WTC11 (cell line): ENCODE measurements at regions not wholly inside any gene's neighbourhood (a gene's known extent, or its start where the extent isn't known, plus 50 kb on each side); places are given as distances from the start of the nearest gene placed in this dataset.

Source experiments
- ATAC-seq: fragments of 200-7000 bp; cut with Tn5 transposase; 2 replicates; pipeline ENCODE4 v1.10.0; 2021; ENCODE audit warnings: mild to moderate bottlenecking, moderate library complexity
- CTCF ChIA-PET: fragments of 300-600 bp; sonication (Branson Sonifier 250); formaldehyde crosslinking; loops from one replicate; lab custom pipeline; 2021; ENCODE audit warnings: antibody characterized with exemption; lab: Charles Lee
- POLR2A ChIA-PET: fragments of 350-600 bp; sonication (Branson Sonifier 250); formaldehyde crosslinking; loops from one replicate; lab custom pipeline; 2021; ENCODE audit warnings: antibody characterized with exemption; lab: Charles Lee
- DNase-seq: peaks from one replicate; pipeline ENCODE4 v3.0.0; 2021; ENCODE audit warnings: low spot score
- H3K27ac Mint-ChIP-seq: 2 replicates; pipeline ENCODE4 v1.8.0; 2021; ENCODE audit warnings: mixed read lengths
- H3K27me3 Mint-ChIP-seq: 2 replicates; pipeline ENCODE4 v1.8.0; 2021; ENCODE audit warnings: low read depth, mild to moderate bottlenecking, moderate library complexity, mixed read lengths
- H3K36me3 Mint-ChIP-seq: 2 replicates; pipeline ENCODE4 v1.8.0; 2021; ENCODE audit warnings: mixed read lengths
- H3K4me1 Mint-ChIP-seq: 2 replicates; pipeline ENCODE4 v1.8.0; 2022; ENCODE audit warnings: mixed read lengths
- H3K4me3 Mint-ChIP-seq: 2 replicates; pipeline ENCODE4 v1.8.0; 2021; ENCODE audit warnings: mild to moderate bottlenecking, moderate library complexity, mixed read lengths
- H3K9me3 Mint-ChIP-seq: 2 replicates; pipeline ENCODE4 v1.8.0; 2021; ENCODE audit warnings: mixed read lengths
- ATF3 ChIP-seq: sonication (generic); formaldehyde crosslinking; conservative IDR thresholded peaks from 2 replicates; pipeline ENCODE4 v1.8.1; 2022; ENCODE audit warnings: mild to moderate bottlenecking, missing genetic modification reagents
- CDX4 ChIP-seq: fragments of 250-450 bp; sonication (Bioruptor Pico); IDR thresholded peaks from 2 replicates; pipeline ENCODE4 v1.9.0; 2021; ENCODE audit warnings: moderate library complexity, mild to moderate bottlenecking, inconsistent platforms, borderline replicate concordance
- CTCF ChIP-seq: fragments of 200-600 bp; IDR thresholded peaks from 2 replicates; pipeline ENCODE4 v1.8.0; 2022; ENCODE audit warnings: antibody characterized with exemption
- GRHL2 ChIP-seq: fragments of 250-450 bp; sonication (Bioruptor Pico); IDR thresholded peaks from 2 replicates; pipeline ENCODE4 v1.8.0; 2022; ENCODE audit warnings: mild to moderate bottlenecking, moderate library complexity; ENCODE audit not compliant: insufficient replicate concordance, severe bottlenecking
- HMGXB4 ChIP-seq: sonication (generic); formaldehyde crosslinking; IDR thresholded peaks from 2 replicates; pipeline ENCODE4 v1.8.1; 2023; ENCODE audit warnings: mild to moderate bottlenecking, moderate library complexity, missing genetic modification reagents
- IRF1 ChIP-seq: sonication (generic); formaldehyde crosslinking; IDR thresholded peaks from 2 replicates; pipeline ENCODE4 v1.8.0; 2023; ENCODE audit warnings: missing genetic modification reagents
- JAZF1 ChIP-seq: fragments of 250-450 bp; sonication (Bioruptor Pico); IDR thresholded peaks from 2 replicates; pipeline ENCODE4 v1.9.0; 2021; ENCODE audit warnings: moderate library complexity, mild to moderate bottlenecking, inconsistent platforms
- MXD4 ChIP-seq: fragments of 250-450 bp; sonication (Bioruptor Pico); IDR thresholded peaks from 2 replicates; pipeline ENCODE4 v1.8.0; 2021; ENCODE audit warnings: mild to moderate bottlenecking, moderate library complexity, borderline replicate concordance
- NR2C2 ChIP-seq: sonication (generic); formaldehyde crosslinking; IDR thresholded peaks from 2 replicates; pipeline ENCODE4 v1.8.0; 2022; ENCODE audit warnings: mild to moderate bottlenecking, missing genetic modification reagents
- RELA ChIP-seq: sonication (generic); formaldehyde crosslinking; IDR thresholded peaks from 2 replicates; pipeline ENCODE4 v1.8.1; 2022; ENCODE audit warnings: missing genetic modification reagents, mild to moderate bottlenecking, borderline replicate concordance
- ZNF263 ChIP-seq: sonication (generic); formaldehyde crosslinking; IDR thresholded peaks from 2 replicates; pipeline ENCODE4 v1.8.1; 2022; ENCODE audit warnings: low read depth, mild to moderate bottlenecking, moderate library complexity, missing genetic modification reagents
- ZNF281 ChIP-seq: sonication (generic); formaldehyde crosslinking; IDR thresholded peaks from 2 replicates; pipeline ENCODE4 v1.8.0; 2023; ENCODE audit warnings: mild to moderate bottlenecking, missing genetic modification reagents
- ZNF317 ChIP-seq: sonication (generic); formaldehyde crosslinking; IDR thresholded peaks from 2 replicates; pipeline ENCODE4 v1.8.1; 2023; ENCODE audit warnings: low read depth, mild to moderate bottlenecking, moderate library complexity, missing genetic modification reagents, borderline replicate concordance
- ZNF425 ChIP-seq: fragments of 250-450 bp; sonication (Bioruptor Pico); conservative IDR thresholded peaks from 2 replicates; pipeline ENCODE4 v1.9.0; 2021; ENCODE audit warnings: mild to moderate bottlenecking
- ZNF532 ChIP-seq: fragments of 250-450 bp; sonication (Bioruptor Pico); IDR thresholded peaks from 2 replicates; pipeline ENCODE4 v1.9.0; 2021; ENCODE audit warnings: mild to moderate bottlenecking, borderline replicate concordance

GRCh38 chr14:101019541-101019940 lies 116.0 kb upstream of the RTL1 start:
- CTCF ChIA-PET, result no interaction called here
- Mint-ChIP-seq H3K27ac (no peak overlapping the region), H3K4me1 (peaks cover 8% of the 10 kb centered on the region), H3K36me3 (peaks cover 63% of the 10 kb centered on the region), H3K27me3 (no peaks in the 10 kb centered on the region), H3K4me3 (no peak overlapping the region), H3K9me3 (peaks cover 65% of the 10 kb centered on the region)
- no peak for TF ChIP-seq NR2C2
- no peak for TF ChIP-seq ZNF317 (CRISPR knock-in tag)
- ATAC-seq (no peak), DNase-seq (peak; percentile 1)
- POLR2A ChIA-PET, result no interaction called here

- no peak for ATAC-seq
- ChIA-PET POLR2A (no interaction called here), CTCF (no interaction called here)
- DNase-seq, result no peak
- H3K9me3 Mint-ChIP-seq, result peaks cover 66% of the 10 kb centered on the region
- no peaks in the 10 kb centered on the region for H3K27me3 Mint-ChIP-seq
- no peak for TF ChIP-seq GRHL2 (CRISPR knock-in tag)
- TF ChIP-seq CTCF, result no peak
- TF ChIP-seq MXD4, result no peak
- TF ChIP-seq ZNF263 (CRISPR knock-in tag), result no peak
- no peak for TF ChIP-seq HMGXB4 (CRISPR knock-in tag)
- no peak for TF ChIP-seq ATF3
- TF ChIP-seq CDX4 (CRISPR knock-in tag), result no peak
- TF ChIP-seq ZNF281, result no peak
- no peak for TF ChIP-seq ZNF425 (CRISPR knock-in tag)
- no peak for TF ChIP-seq ZNF532 (CRISPR knock-in tag)
- TF ChIP-seq JAZF1, result no peak
- TF ChIP-seq RELA, result no peak
- no peak for TF ChIP-seq IRF1
- H3K36me3 Mint-ChIP-seq, result peaks cover 67% of the 10 kb centered on the region
- H3K27ac Mint-ChIP-seq, result no peak overlapping the region
- no peak overlapping the region for H3K4me3 Mint-ChIP-seq
- peaks cover 8% of the 10 kb centered on the region for H3K4me1 Mint-ChIP-seq
Measured at GRCh38 chr14:101019990-101020710, 116.6 kb upstream of the RTL1 start.
